PFSK-1 (cell line): ENCODE measurements at regions not wholly inside any gene's neighbourhood (a gene's known extent, or its start where the extent isn't known, plus 50 kb on each side); places are given as distances from the start of the nearest gene placed in this dataset.

Source experiments
- FOXP2 ChIP-seq: optimal IDR thresholded peaks from 2 replicates; pipeline ENCODE3; 2011; ENCODE audit warnings: borderline replicate concordance, control low read depth, inconsistent platforms; ENCODE audit not compliant: insufficient read depth; ENCODE audit errors: extremely low read length, extremely low read depth
- POLR2AphosphoS5 ChIP-seq: IDR thresholded peaks from 2 replicates; pipeline ENCODE4 v1.6.1; 2012; ENCODE audit warnings: low read depth, mild to moderate bottlenecking, control low read depth, low read length, moderate library complexity
- SIN3A ChIP-seq: IDR thresholded peaks from 2 replicates; pipeline ENCODE4 v1.6.1; 2012; ENCODE audit warnings: mild to moderate bottlenecking, low read length, moderate library complexity, borderline replicate concordance; ENCODE audit not compliant: insufficient read depth
- TAF1 ChIP-seq: IDR thresholded peaks from 2 replicates; pipeline ENCODE4 v1.6.1; 2012; ENCODE audit warnings: low read length, control low read depth, borderline replicate concordance; ENCODE audit not compliant: insufficient read depth
- TF ChIP-seq, protein P1 (sequence below), 2 experiments: IDR thresholded peaks; 2 replicates each; pipeline versions ENCODE4 v1.6.1 to v1.8.0; 2011 to 2012; ENCODE audit warnings: low read depth in 2 of 2, low read length in 2 of 2, control low read depth in 1 of 2, inconsistent platforms in 1 of 2, mild to moderate bottlenecking in 1 of 2, moderate library complexity in 1 of 2; ENCODE audit not compliant: insufficient read depth in 1 of 2

DNA sequence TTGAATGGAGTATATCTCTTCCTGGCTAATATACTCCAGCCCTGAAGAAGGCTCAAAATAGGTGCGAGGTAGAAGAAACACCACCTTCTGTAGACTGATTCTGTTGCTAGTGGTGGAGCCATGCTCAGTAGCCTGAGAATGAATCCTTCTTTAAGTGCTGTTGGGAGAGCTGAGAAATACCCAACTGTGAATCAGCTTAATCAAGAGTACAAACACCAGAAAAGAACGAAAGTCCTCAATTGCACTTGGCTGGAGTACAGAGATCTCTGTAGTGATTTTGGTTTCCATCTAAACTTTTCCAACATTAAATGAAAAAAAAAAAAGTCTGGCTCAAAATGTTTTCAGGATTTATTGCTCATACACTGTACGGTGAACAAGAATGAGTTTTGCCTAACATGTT lies 619.1 kb downstream of the METTL15 start:
- TF ChIP-seq POLR2AphosphoS5 = no peak
- TF ChIP-seq, protein P1, sequence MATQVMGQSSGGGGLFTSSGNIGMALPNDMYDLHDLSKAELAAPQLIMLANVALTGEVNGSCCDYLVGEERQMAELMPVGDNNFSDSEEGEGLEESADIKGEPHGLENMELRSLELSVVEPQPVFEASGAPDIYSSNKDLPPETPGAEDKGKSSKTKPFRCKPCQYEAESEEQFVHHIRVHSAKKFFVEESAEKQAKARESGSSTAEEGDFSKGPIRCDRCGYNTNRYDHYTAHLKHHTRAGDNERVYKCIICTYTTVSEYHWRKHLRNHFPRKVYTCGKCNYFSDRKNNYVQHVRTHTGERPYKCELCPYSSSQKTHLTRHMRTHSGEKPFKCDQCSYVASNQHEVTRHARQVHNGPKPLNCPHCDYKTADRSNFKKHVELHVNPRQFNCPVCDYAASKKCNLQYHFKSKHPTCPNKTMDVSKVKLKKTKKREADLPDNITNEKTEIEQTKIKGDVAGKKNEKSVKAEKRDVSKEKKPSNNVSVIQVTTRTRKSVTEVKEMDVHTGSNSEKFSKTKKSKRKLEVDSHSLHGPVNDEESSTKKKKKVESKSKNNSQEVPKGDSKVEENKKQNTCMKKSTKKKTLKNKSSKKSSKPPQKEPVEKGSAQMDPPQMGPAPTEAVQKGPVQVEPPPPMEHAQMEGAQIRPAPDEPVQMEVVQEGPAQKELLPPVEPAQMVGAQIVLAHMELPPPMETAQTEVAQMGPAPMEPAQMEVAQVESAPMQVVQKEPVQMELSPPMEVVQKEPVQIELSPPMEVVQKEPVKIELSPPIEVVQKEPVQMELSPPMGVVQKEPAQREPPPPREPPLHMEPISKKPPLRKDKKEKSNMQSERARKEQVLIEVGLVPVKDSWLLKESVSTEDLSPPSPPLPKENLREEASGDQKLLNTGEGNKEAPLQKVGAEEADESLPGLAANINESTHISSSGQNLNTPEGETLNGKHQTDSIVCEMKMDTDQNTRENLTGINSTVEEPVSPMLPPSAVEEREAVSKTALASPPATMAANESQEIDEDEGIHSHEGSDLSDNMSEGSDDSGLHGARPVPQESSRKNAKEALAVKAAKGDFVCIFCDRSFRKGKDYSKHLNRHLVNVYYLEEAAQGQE (IDR thresholded peaks at IDR 0.05; ENCODE audit: insufficient read depth in 1 of 2, low read depth in 2 of 2, low read length in 2 of 2) = no peak
- no peak for TF ChIP-seq FOXP2
- TF ChIP-seq TAF1 = no peak
- no peak for TF ChIP-seq SIN3A
